K562 (cell line): ENCODE measurements at regions not wholly inside any gene's neighbourhood (a gene's known extent, or its start where the extent isn't known, plus 50 kb on each side); places are given as distances from the start of the nearest gene placed in this dataset.

ENCODE experiments used
- BRF1 ChIP-seq: IDR thresholded peaks from 3 replicates; pipeline ENCODE4 v1.6.1; 2011; ENCODE audit warnings: borderline replicate concordance, mild to moderate bottlenecking; ENCODE audit not compliant: insufficient read length; ENCODE audit errors: extremely low read depth
- CTCF ChIP-seq, 3 experiments: IDR thresholded peaks in 2 of 3; conservative IDR thresholded peaks in 1 of 3; 2 replicates each; pipeline ENCODE4 v1.5.1; 2011 to 2012; ENCODE audit warnings: low read length in 3 of 3, mild to moderate bottlenecking in 3 of 3, control low read depth in 2 of 3, improper control_type of control experiment in 1 of 3, inconsistent platforms in 1 of 3, low read depth in 1 of 3, mixed read lengths in 1 of 3, moderate library complexity in 1 of 3; ENCODE audit not compliant: insufficient read depth in 2 of 3
- DNMT1 ChIP-seq: fragments of 450-650 bp; IDR thresholded peaks from 2 replicates; pipeline ENCODE4 v1.6.1; 2016; ENCODE audit warnings: antibody characterized with exemption, mild to moderate bottlenecking
- MEF2A ChIP-seq: IDR thresholded peaks from 2 replicates; pipeline ENCODE4 v1.6.1; 2011; ENCODE audit warnings: low read depth, mild to moderate bottlenecking, low read length, moderate library complexity; ENCODE audit not compliant: control insufficient read depth
- MEF2D ChIP-seq: conservative IDR thresholded peaks from 2 replicates; pipeline ENCODE4 v1.6.1; 2016; ENCODE audit warnings: low read depth, missing genetic modification characterization, missing compliant biosample characterization
- PTTG1 ChIP-seq: fragments of 450-650 bp; IDR thresholded peaks from 2 replicates; pipeline ENCODE4 v1.6.1; 2016; ENCODE audit warnings: low read depth, mild to moderate bottlenecking, missing genetic modification characterization, missing compliant biosample characterization
- RAD21 ChIP-seq, 2 experiments: fragments of 250-450 bp in 1 of 2; fragments of 450-650 bp in 1 of 2; sonication (Bioruptor Pico) in 1 of 2; formaldehyde crosslinking in 1 of 2; IDR thresholded peaks in 1 of 2; conservative IDR thresholded peaks in 1 of 2; 2 replicates each; pipeline versions ENCODE4 v1.4.0 to v1.8.0; 2020 to 2022; ENCODE audit warnings: mild to moderate bottlenecking in 2 of 2, moderate library complexity in 1 of 2
- RBM14 ChIP-seq: fragments of 200-400 bp; formaldehyde crosslinking; IDR thresholded peaks from 2 replicates; pipeline ENCODE4 v1.6.1; 2018; ENCODE audit warnings: low read depth, mild to moderate bottlenecking, low read length, moderate library complexity, borderline replicate concordance; ENCODE audit not compliant: insufficient read depth
- SMC3 ChIP-seq: conservative IDR thresholded peaks from 2 replicates; pipeline ENCODE4 v1.6.1; 2011; ENCODE audit warnings: low read depth, low read length, improper control_type of control experiment; ENCODE audit not compliant: insufficient read depth
- WHSC1 ChIP-seq: IDR thresholded peaks from one replicate; pipeline ENCODE4 v1.6.1; 2012; ENCODE audit warnings: low read length, control low read depth, inconsistent platforms
- ZBTB40 ChIP-seq, 2 experiments: fragments of 450-650 bp in 1 of 2; sonication (generic) in 1 of 2; formaldehyde crosslinking in 1 of 2; IDR thresholded peaks; 2 replicates each; pipeline versions ENCODE4 v1.7.1 to v1.9.0; 2016 to 2022; ENCODE audit warnings: inconsistent platforms in 1 of 2, mild to moderate bottlenecking in 1 of 2, missing genetic modification reagents in 1 of 2
- ZNF449 ChIP-seq: fragments of 250-450 bp; sonication (Bioruptor Pico); IDR thresholded peaks from 2 replicates; pipeline ENCODE4 v1.8.0; 2022; ENCODE audit warnings: moderate library complexity, mild to moderate bottlenecking, inconsistent platforms

- TF ChIP-seq RBM14 (no peak), BRF1 (no peak), RAD21 (CRISPR knock-in tag; conservative IDR thresholded peaks at IDR 0.05 in 1 of 2, IDR thresholded peaks at IDR 0.05 in 1 of 2) (peak in 1 of 2 experiments; percentile 43; a peak in 1 of 4 replicates), MEF2A (no peak), CTCF (IDR thresholded peaks at IDR 0.05 in 2 of 3, conservative IDR thresholded peaks at IDR 0.05 in 1 of 3; ENCODE audit: insufficient read depth in 2 of 3, low read depth in 1 of 3, low read length in 3 of 3) (peak; percentile 30 to 54 (median 46); a peak in 3 of 6 replicates), PTTG1 (tag) (no peak), ZBTB40 (IDR thresholded peaks at IDR 0.05) (no peak), ZBTB40 (CRISPR knock-in tag; IDR thresholded peaks at IDR 0.05) (no peak), SMC3 (peak; percentile 35; the same call in 1 of the 2 replicates), WHSC1 (no peak), ZNF449 (CRISPR knock-in tag) (no peak), DNMT1 (no peak), MEF2D (tag) (no peak)
Observed at GRCh38 chr19:31676271-31677004, 327.2 kb upstream of the TSHZ3 start (continued).
